T-helper 17 cell (primary cell): ENCODE measurements at regions not wholly inside any gene's neighbourhood (a gene's known extent, or its start where the extent isn't known, plus 50 kb on each side); places are given as distances from the start of the nearest gene placed in this dataset.
"Not testable (repeated sequence)": the region's sequence is repeated elsewhere in the genome, so short reads cannot be mapped to it uniquely, and the experiment has no call there.

Experiments
- ATAC-seq: fragments of 150-1000 bp; cut with Tn5 transposase; 2 replicates; pipeline ENCODE4 v1.10.0; 2021; ENCODE audit warnings: mild to moderate bottlenecking, moderate library complexity
- DNase-seq, 3 donors: peaks; one replicate each; pipeline versions ENCODE4 v3.0.0 to v3.0.0-alpha.2; 2020 to 2021
- H3K9me3 ChIP-seq: one replicate; pipeline ENCODE4 v1.7.0; 2013; ENCODE audit warnings: low read length, mild to moderate bottlenecking; ENCODE audit not compliant: control insufficient read depth, poor library complexity, severe bottlenecking
- H3K27ac Mint-ChIP-seq: one replicate; pipeline ENCODE4 v1.8.0; 2022; ENCODE audit warnings: mild to moderate bottlenecking, moderate library complexity, mixed read lengths
- H3K27me3 Mint-ChIP-seq: one replicate; pipeline ENCODE4 v1.8.0; 2022; ENCODE audit warnings: mixed read lengths
- H3K36me3 Mint-ChIP-seq: one replicate; pipeline ENCODE4 v1.8.0; 2022; ENCODE audit warnings: low read depth, mixed read lengths
- H3K4me1 Mint-ChIP-seq: one replicate; pipeline ENCODE4 v1.8.0; 2022; ENCODE audit warnings: mild to moderate bottlenecking, mixed read lengths
- H3K4me3 Mint-ChIP-seq: one replicate; pipeline ENCODE4 v1.8.0; 2022; ENCODE audit warnings: mild to moderate bottlenecking, moderate library complexity, mixed read lengths

DNA sequence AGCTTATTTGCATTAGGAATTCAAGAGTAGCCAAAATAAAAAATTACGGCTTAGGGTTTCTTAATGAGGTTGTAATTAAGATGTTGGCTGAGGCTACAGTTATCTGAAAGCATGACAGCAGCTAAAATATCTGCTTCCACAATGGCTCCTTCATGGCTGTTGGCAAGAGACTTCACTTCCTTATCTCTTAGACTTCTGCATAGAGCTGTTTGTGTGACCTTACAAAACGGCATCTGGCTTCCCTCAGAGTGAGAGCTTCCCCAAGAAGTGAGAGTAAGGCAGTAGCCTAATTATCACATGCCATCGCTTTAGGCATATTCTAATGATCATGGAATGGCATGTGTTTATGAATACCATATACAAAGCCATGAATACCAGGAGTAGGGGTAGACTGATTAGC is 57.6 kb downstream of the CCDC59 start:
- H3K27ac Mint-ChIP-seq: no peak overlapping the region
- no peaks in the 10 kb centered on the region for H3K9me3 ChIP-seq

DNA sequence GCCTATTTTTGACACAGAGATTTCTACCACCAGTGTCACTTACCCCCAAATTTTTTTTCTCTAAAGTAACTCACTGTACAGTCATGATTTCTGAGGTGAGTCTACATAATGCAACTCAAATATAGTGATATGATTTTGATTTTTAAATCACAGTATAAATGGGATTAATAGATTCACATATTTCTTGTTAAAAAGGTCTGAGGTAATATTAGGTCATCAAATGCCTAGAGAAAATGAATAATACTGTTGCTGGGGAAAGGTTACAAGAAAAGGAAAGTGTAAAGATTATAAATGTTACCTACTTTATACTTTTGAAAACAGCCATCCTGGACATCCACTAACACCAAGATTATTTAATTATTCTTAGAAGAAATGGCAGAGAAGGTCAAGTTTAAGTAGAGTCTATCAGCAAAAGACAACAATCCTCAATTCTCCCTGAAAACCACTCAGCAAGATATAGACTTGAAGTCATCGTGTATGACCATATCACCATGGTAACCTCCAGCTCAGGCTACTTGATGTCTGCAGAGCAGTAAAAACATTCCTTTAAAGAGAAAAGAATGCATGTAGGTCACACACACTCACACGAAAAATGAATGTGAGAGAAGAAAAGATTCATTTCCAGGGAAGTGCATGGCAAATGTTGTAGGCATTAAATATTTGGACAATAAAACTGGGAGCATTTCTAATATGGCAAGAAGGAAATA is 58.7 kb downstream of the CCDC59 start:
- Mint-ChIP-seq H3K36me3 (no peaks in the 10 kb centered on the region), H3K4me3 (no peak overlapping the region), H3K27ac (no peak overlapping the region), H3K4me1 (no peaks in the 10 kb centered on the region), H3K27me3 (peaks cover 9% of the 10 kb centered on the region)
- no peaks in the 10 kb centered on the region for H3K9me3 ChIP-seq
- DNase-seq (no peak), ATAC-seq (no peak)

More for the DNA sequence above, 57.6 kb downstream of the CCDC59 start:
- ATAC-seq: no peak
- no peak overlapping the region for H3K4me3 Mint-ChIP-seq
- DNase-seq: no peak
- no peaks in the 10 kb centered on the region for H3K4me1 Mint-ChIP-seq
- peaks cover 9% of the 10 kb centered on the region for H3K27me3 Mint-ChIP-seq
- H3K36me3 Mint-ChIP-seq: no peaks in the 10 kb centered on the region

DNA sequence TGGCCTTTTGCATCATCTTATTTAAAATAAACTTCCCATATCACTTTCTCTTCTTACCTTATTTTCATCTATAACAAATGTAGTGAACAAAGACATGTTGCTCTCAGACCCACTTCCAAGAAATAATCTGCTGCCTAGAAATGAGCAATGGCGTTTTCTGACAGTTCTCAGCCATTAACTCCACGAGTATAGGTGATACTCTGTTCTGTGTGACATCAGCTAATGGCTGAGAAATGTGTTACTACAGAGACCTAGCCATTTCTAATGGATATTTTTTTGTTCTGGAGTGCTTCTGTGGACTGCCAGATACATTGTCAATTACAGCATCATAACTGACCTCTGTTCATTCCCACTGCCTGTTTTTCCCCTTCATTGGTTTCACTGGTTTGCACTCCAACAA is 67.8 kb downstream of the CCDC59 start:
- Mint-ChIP-seq H3K4me1 (no peaks in the 10 kb centered on the region), H3K27me3 (peaks cover 7% of the 10 kb centered on the region), H3K27ac (no peak overlapping the region), H3K4me3 (no peak overlapping the region), H3K36me3 (no peaks in the 10 kb centered on the region)
- H3K9me3 ChIP-seq: no peaks in the 10 kb centered on the region
- no peak for ATAC-seq
- no peak for DNase-seq

DNA sequence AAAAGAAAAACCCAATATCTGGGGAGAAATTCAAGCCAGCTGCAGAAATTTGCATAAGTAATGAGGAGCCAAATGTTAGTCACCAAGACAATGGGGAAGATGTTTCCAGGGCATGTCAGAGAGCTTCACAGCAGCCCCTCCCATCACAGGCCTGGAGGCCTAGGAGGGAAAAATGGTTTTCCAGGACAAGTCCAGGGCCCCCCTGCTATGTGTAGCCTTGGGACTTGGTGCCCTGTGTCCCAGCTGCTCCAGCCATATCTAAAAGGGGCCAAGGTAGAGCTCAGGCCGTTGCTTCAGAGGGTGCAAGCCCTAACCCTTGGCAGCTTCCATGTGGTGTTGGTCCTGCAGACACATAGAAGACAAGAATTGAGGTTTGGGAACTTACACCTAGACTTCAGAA is 76.9 kb downstream of the CCDC59 start:
- not testable (repeated sequence) for H3K4me1 Mint-ChIP-seq, H3K27me3 Mint-ChIP-seq, H3K27ac Mint-ChIP-seq, H3K36me3 Mint-ChIP-seq, DNase-seq, ATAC-seq, H3K9me3 ChIP-seq, H3K4me3 Mint-ChIP-seq

- H3K4me3 Mint-ChIP-seq: no peak overlapping the region
- no peak overlapping the region for H3K27ac Mint-ChIP-seq
- H3K4me1 Mint-ChIP-seq: no peaks in the 10 kb centered on the region
- no peaks in the 10 kb centered on the region for H3K9me3 ChIP-seq
- H3K36me3 Mint-ChIP-seq: no peaks in the 10 kb centered on the region
- DNase-seq: no peak
- H3K27me3 Mint-ChIP-seq: no peaks in the 10 kb centered on the region
- no peak for ATAC-seq
Measured at GRCh38 chr12:82279536-82280058, 78.6 kb downstream of the CCDC59 start.

GRCh38 chr12:82277582-82277981 is 80.6 kb downstream of the CCDC59 start:
- H3K27me3 Mint-ChIP-seq: no peaks in the 10 kb centered on the region
- no peaks in the 10 kb centered on the region for H3K9me3 ChIP-seq
- H3K4me1 Mint-ChIP-seq: no peaks in the 10 kb centered on the region
- ATAC-seq (no peak), DNase-seq (no peak)
- no peak overlapping the region for H3K4me3 Mint-ChIP-seq
- H3K36me3 Mint-ChIP-seq: no peaks in the 10 kb centered on the region
- H3K27ac Mint-ChIP-seq: no peak overlapping the region

GRCh38 chr12:82242729-82243128 is 115.5 kb downstream of the CCDC59 start:
- no peaks in the 10 kb centered on the region for H3K27me3 Mint-ChIP-seq
- DNase-seq (no peak), ATAC-seq (no peak)
- no peak overlapping the region for H3K27ac Mint-ChIP-seq
- no peaks in the 10 kb centered on the region for H3K9me3 ChIP-seq
- H3K4me1 Mint-ChIP-seq: no peaks in the 10 kb centered on the region
- no peak overlapping the region for H3K4me3 Mint-ChIP-seq
- H3K36me3 Mint-ChIP-seq: no peaks in the 10 kb centered on the region

DNA sequence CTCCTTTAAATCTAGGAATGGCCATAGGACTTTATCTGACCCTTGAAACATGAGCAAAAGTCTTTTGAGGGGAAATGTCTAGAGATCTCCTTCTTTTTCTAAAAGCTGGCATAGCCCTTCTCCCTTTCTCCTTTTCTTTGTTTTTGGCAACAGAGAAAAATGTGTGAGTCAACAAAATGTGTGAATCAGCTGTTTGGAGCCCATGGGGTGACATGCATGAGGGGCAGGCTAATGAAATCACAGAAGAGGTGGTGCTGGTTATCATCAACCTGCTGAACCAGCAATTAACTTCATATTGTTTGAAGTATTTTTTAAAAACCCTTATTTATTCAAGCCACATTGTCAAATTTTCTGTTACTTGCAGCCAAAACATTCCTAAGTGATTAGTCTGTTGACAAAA is 132.3 kb downstream of the CCDC59 start:
- DNase-seq: no peak
- no peaks in the 10 kb centered on the region for H3K4me1 Mint-ChIP-seq
- H3K27me3 Mint-ChIP-seq: no peaks in the 10 kb centered on the region
- H3K9me3 ChIP-seq: peaks cover 2% of the 10 kb centered on the region
- no peak overlapping the region for H3K27ac Mint-ChIP-seq
- H3K36me3 Mint-ChIP-seq: no peaks in the 10 kb centered on the region
- ATAC-seq: no peak
- H3K4me3 Mint-ChIP-seq: no peak overlapping the region

- no peaks in the 10 kb centered on the region for H3K4me1 Mint-ChIP-seq
- H3K4me3 Mint-ChIP-seq: no peak overlapping the region
- H3K27me3 Mint-ChIP-seq: no peaks in the 10 kb centered on the region
- DNase-seq (no peak), ATAC-seq (no peak)
- no peaks in the 10 kb centered on the region for H3K36me3 Mint-ChIP-seq
- peaks cover 2% of the 10 kb centered on the region for H3K9me3 ChIP-seq
- H3K27ac Mint-ChIP-seq: no peak overlapping the region
Measured at GRCh38 chr12:82223426-82223825, 134.8 kb downstream of the CCDC59 start.

DNA sequence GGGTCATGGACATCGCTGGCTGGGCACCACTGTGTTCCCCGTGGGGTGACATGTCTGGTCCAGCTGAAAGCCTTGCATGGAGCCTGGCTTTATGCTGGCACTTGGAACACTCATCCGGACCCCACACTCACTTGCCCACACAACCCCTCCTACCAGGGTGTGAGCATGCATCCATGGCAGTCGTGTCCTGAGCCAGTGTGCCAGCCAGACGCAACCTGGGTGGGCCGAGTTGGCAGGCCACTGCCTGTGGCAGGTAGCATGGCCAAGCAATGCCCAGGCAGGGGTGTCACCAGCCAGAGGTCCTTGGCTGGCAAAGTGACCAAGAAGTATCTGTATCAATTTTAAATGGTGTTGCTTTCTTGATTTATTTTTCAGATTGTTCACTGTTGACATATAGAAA is 141.7 kb downstream of the CCDC59 start:
- no peaks in the 10 kb centered on the region for H3K36me3 Mint-ChIP-seq
- H3K4me1 Mint-ChIP-seq: no peaks in the 10 kb centered on the region
- H3K27ac Mint-ChIP-seq: no peak overlapping the region
- no peaks in the 10 kb centered on the region for H3K27me3 Mint-ChIP-seq
- no peak overlapping the region for H3K4me3 Mint-ChIP-seq
- no peak for DNase-seq
- no peaks in the 10 kb centered on the region for H3K9me3 ChIP-seq
- ATAC-seq: no peak

DNA sequence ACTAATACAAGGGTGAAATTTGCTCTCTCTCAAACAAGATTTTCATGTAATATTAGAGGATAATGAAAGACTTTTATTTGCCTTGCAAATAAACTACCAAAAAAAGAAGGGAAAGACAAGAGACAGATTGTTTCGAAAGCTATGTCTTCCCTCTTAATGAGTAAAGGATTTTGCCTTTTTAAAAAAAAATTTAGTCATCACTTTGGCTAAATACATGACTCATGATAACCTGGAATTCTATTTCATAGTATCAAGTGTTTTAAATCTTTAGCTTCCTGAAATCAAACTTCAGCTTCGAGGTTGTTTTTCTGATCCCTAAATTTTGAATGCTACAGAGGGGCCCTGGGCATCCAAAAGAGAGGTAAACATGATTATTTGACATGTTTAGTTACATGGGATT is 144.4 kb downstream of the CCDC59 start:
- ATAC-seq: no peak
- Mint-ChIP-seq H3K36me3 (no peaks in the 10 kb centered on the region), H3K27me3 (no peaks in the 10 kb centered on the region), H3K4me1 (no peaks in the 10 kb centered on the region), H3K27ac (no peak overlapping the region), H3K4me3 (no peak overlapping the region)
- no peaks in the 10 kb centered on the region for H3K9me3 ChIP-seq
- DNase-seq: no peak

DNA sequence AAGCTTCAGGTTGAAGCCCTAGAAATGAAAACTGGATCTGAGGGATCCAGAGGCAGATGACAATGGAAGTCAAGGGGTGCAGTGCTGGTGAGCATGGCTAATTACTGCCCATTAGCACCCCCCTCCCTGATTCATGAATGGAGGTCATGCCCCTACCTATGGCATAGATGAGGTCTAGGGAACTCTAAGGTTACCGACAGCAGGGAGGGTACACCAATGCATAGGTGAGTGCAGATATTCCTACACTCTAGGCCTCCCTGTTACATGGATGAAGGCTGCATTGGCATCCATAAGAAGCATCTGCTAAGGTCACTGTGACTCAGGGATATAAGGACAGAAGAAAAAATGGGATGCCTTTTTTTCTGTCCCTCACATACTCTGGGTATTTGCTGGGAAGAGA is 147.3 kb downstream of the CCDC59 start:
- Mint-ChIP-seq H3K27ac (no peak overlapping the region), H3K27me3 (no peaks in the 10 kb centered on the region), H3K4me3 (no peak overlapping the region), H3K4me1 (no peaks in the 10 kb centered on the region), H3K36me3 (no peaks in the 10 kb centered on the region)
- H3K9me3 ChIP-seq: no peaks in the 10 kb centered on the region
- ATAC-seq: no peak
- DNase-seq: no peak

DNA sequence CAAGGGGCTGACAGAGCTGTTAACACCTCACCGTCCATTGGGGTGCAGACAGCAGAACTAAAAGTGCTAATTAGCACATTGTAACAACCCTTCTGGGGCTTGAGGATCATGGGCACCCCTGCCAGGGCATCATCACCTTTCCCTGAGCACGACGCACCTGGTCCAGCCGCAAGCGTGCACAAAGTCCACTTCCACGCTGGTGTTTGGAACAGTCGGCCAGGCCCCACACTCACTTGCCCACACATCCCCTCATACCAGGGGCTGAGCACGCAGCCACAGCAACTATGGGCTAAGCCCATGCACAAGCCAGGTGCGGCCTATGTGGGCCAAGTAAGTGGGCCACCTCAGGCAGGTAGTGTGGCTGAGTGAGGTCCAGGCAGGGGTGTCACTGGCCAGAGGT is 148.7 kb downstream of the CCDC59 start:
- DNase-seq (no peak), ATAC-seq (no peak)
- Mint-ChIP-seq H3K4me3 (no peak overlapping the region), H3K27me3 (no peaks in the 10 kb centered on the region), H3K4me1 (no peaks in the 10 kb centered on the region), H3K36me3 (no peaks in the 10 kb centered on the region), H3K27ac (no peak overlapping the region)
- H3K9me3 ChIP-seq: no peaks in the 10 kb centered on the region

DNA sequence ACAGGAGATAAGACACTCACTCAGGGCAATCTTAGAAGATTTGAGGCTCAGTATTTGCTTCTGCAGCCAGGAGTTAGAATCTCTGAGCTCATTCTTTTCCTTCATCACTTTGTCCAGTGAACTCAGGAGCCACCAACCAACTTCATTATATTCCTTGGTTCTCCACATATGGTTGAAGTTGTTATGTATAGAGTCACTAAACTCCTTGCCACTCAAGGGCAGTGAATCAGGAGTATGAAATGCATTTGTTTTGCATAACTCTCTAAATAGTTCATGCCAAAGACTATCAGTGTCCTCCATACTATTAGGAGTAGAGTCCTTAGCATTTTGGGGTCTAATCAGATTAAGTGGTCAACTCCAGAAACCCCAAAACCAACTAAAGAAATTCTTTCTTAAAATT is 150.6 kb downstream of the CCDC59 start:
- Mint-ChIP-seq H3K36me3 (no peaks in the 10 kb centered on the region), H3K4me3 (no peak overlapping the region), H3K27me3 (no peaks in the 10 kb centered on the region), H3K27ac (no peak overlapping the region), H3K4me1 (no peaks in the 10 kb centered on the region)
- DNase-seq: no peak
- H3K9me3 ChIP-seq: no peaks in the 10 kb centered on the region
- ATAC-seq: no peak
